OCI-LY7 (cell line): ENCODE measurements at regions not wholly inside any gene's neighbourhood (a gene's known extent, or its start where the extent isn't known, plus 50 kb on each side); places are given as distances from the start of the nearest gene placed in this dataset.

ENCODE experiments used
- CTCF ChIP-seq: fragments of 200-600 bp; sonication (generic); conservative IDR thresholded peaks from 2 replicates; pipeline ENCODE4 v1.5.1; 2014; ENCODE audit warnings: mild to moderate bottlenecking, antibody characterized with exemption, low read length, moderate library complexity, mixed read lengths
- EZH2phosphoT487 ChIP-seq: fragments of 200-600 bp; sonication (generic); IDR thresholded peaks from 2 replicates; pipeline ENCODE4 v1.6.1; 2018; ENCODE audit warnings: low read depth, borderline replicate concordance, mild to moderate bottlenecking, mixed run types, antibody characterized with exemption, low read length, moderate library complexity, mixed read lengths

GRCh38 chr1:173268261-173268660, 61.1 kb upstream of the TNFSF4 start:
- TF ChIP-seq CTCF = no peak
- TF ChIP-seq EZH2phosphoT487 = no peak
